Endothelial cell of umbilical vein (primary cell): ENCODE measurements at regions not wholly inside any gene's neighbourhood (a gene's known extent, or its start where the extent isn't known, plus 50 kb on each side); places are given as distances from the start of the nearest gene placed in this dataset.

Source experiments
- CTCF ChIP-seq, 2 donors: IDR thresholded peaks; 1 replicate in 1 of 2; 2 replicates in 1 of 2; pipeline ENCODE4 v1.5.1; 2011; ENCODE audit warnings: low read length in 2 of 2, mild to moderate bottlenecking in 2 of 2, moderate library complexity in 2 of 2, control low read depth in 1 of 2, inconsistent platforms in 1 of 2, low read depth in 1 of 2; ENCODE audit not compliant: insufficient read depth in 1 of 2; ENCODE audit errors: extremely low read depth in 1 of 2
- EZH2 ChIP-seq: IDR thresholded peaks from 2 replicates; pipeline ENCODE4 v1.6.1; 2012; ENCODE audit warnings: borderline replicate concordance, low read depth, mild to moderate bottlenecking, moderate library complexity, low read length, inconsistent platforms; ENCODE audit not compliant: severe bottlenecking
- FOS ChIP-seq: IDR thresholded peaks from 2 replicates; pipeline ENCODE4 v1.6.1; 2011; ENCODE audit warnings: mild to moderate bottlenecking, low read length, moderate library complexity, borderline replicate concordance; ENCODE audit not compliant: insufficient read depth
- GATA2 ChIP-seq: IDR thresholded peaks from 2 replicates; pipeline ENCODE4 v1.7.0; 2011; ENCODE audit warnings: low read depth, mild to moderate bottlenecking, moderate library complexity, mixed read lengths, low read length; ENCODE audit not compliant: insufficient read length, insufficient read depth
- JUN ChIP-seq: IDR thresholded peaks from 2 replicates; pipeline ENCODE4 v1.6.1; 2011; ENCODE audit warnings: borderline replicate concordance, low read depth; ENCODE audit not compliant: insufficient read length, insufficient read depth
- MYC ChIP-seq: IDR thresholded peaks from one replicate; pipeline ENCODE4 v1.6.1; 2011; ENCODE audit warnings: mild to moderate bottlenecking, low read depth, low read length
- POLR2A ChIP-seq: IDR thresholded peaks from 2 replicates; pipeline ENCODE4 v1.6.1; 2012; ENCODE audit warnings: low read depth, mild to moderate bottlenecking, control low read depth, low read length
- POLR2AphosphoS5 ChIP-seq: IDR thresholded peaks from 2 replicates; pipeline ENCODE4 v1.6.1; 2012; ENCODE audit warnings: low read depth, mild to moderate bottlenecking, control low read depth, low read length, moderate library complexity; ENCODE audit not compliant: insufficient read depth
- TF ChIP-seq, protein P1 (sequence below): IDR thresholded peaks from 2 replicates; pipeline ENCODE4 v1.6.1; 2011; ENCODE audit not compliant: insufficient read depth, insufficient read length

DNA sequence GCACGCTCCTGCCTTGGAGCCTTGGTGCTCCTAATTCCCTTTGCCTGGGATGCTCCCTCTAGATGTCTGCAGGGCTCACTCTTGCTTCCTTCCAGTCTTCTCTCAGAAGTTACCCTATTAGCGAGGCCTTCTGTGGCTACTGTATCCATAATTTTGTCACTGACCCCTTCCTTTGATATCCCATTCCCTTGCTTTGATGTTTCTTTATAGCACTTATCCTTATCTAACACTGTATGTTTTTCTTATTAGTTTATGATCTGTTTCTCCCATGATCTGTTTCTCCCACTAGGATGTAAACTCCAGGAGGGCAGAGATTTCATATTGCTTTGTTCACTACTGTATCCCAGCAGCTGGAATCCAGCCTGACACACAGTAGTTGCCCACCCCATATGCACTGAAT, 263.4 kb downstream of the FOXD2 start:
- TF ChIP-seq CTCF (IDR thresholded peaks at IDR 0.05; ENCODE audit: extremely low read depth in 1 of 2, insufficient read depth in 1 of 2, low read depth in 1 of 2, low read length in 2 of 2) (no peak), POLR2A (no peak), GATA2 (no peak), EZH2 (no peak), POLR2AphosphoS5 (no peak), MYC (no peak), JUN (no peak), FOS (no peak)
- TF ChIP-seq, protein P1, sequence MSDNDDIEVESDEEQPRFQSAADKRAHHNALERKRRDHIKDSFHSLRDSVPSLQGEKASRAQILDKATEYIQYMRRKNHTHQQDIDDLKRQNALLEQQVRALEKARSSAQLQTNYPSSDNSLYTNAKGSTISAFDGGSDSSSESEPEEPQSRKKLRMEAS, result no peak
